Suprapubic skin (tissue), 4 donors: ENCODE measurements at regions not wholly inside any gene's neighbourhood (a gene's known extent, or its start where the extent isn't known, plus 50 kb on each side); places are given as distances from the start of the nearest gene placed in this dataset.

ENCODE experiments used
- DNase-seq, 2 donors: peaks; one replicate each; pipeline ENCODE4 v3.0.0-alpha.2; 2019; ENCODE audit warnings: low spot score in 2 of 2
- H3K27ac ChIP-seq: fragments of 200-600 bp; sonication (generic); one replicate; pipeline ENCODE4 v1.5.1; 2019
- H3K27me3 ChIP-seq: fragments of 200-600 bp; sonication (generic); one replicate; pipeline ENCODE4 v1.5.1; 2019
- H3K36me3 ChIP-seq: fragments of 200-600 bp; sonication (generic); one replicate; pipeline ENCODE4 v1.5.1; 2019
- H3K4me1 ChIP-seq: fragments of 200-600 bp; sonication (generic); one replicate; pipeline ENCODE4 v1.5.1; 2019
- H3K4me3 ChIP-seq: fragments of 200-600 bp; sonication (generic); one replicate; pipeline ENCODE4 v1.5.1; 2019; ENCODE audit warnings: mild to moderate bottlenecking
- H3K9me3 ChIP-seq: fragments of 200-600 bp; sonication (generic); one replicate; pipeline ENCODE4 v1.5.1; 2019
- EP300 ChIP-seq: sonication (generic); formaldehyde crosslinking; IDR thresholded peaks from one replicate; pipeline ENCODE4 v1.6.1; 2017; ENCODE audit warnings: antibody characterized with exemption
- POLR2A ChIP-seq, 2 donors: fragments of 450-650 bp; IDR thresholded peaks; one replicate each; pipeline ENCODE4 v1.6.1; 2017; ENCODE audit warnings: antibody characterized with exemption in 2 of 2, mild to moderate bottlenecking in 2 of 2, moderate library complexity in 2 of 2
- POLR2AphosphoS5 ChIP-seq, 3 donors: sonication (generic); formaldehyde crosslinking; IDR thresholded peaks; one replicate each; pipeline ENCODE4 v1.6.1; 2017; ENCODE audit warnings: antibody characterized with exemption in 3 of 3
- WGBS: methylation state at CpG from one replicate; pipeline ENCODE4 v1.1.5; 2018; 5-methylcytosine and 5-hydroxymethylcytosine counted together
- TF ChIP-seq, protein P1 (sequence below), 2 donors: fragments of 200-600 bp in 1 of 2; fragments of 450-650 bp in 1 of 2; sonication (generic) in 1 of 2; IDR thresholded peaks; one replicate each; pipeline ENCODE4 v1.5.1; 2016 to 2019; ENCODE audit warnings: antibody characterized with exemption in 2 of 2, mild to moderate bottlenecking in 1 of 2, moderate library complexity in 1 of 2

GRCh38 chr2:134190062-134190806 lies 63.6 kb upstream of the MGAT5 start:
- DNase-seq = no peak
- Histone ChIP-seq H3K36me3 (no peaks in the 10 kb centered on the region), H3K9me3 (no peaks in the 10 kb centered on the region), H3K4me3 (no peak overlapping the region), H3K27ac (no peak overlapping the region), H3K4me1 (peaks cover 18% of the 10 kb centered on the region), H3K27me3 (no peaks in the 10 kb centered on the region)
- TF ChIP-seq POLR2A (IDR thresholded peaks at IDR 0.05) = no peak
- TF ChIP-seq, protein P1, sequence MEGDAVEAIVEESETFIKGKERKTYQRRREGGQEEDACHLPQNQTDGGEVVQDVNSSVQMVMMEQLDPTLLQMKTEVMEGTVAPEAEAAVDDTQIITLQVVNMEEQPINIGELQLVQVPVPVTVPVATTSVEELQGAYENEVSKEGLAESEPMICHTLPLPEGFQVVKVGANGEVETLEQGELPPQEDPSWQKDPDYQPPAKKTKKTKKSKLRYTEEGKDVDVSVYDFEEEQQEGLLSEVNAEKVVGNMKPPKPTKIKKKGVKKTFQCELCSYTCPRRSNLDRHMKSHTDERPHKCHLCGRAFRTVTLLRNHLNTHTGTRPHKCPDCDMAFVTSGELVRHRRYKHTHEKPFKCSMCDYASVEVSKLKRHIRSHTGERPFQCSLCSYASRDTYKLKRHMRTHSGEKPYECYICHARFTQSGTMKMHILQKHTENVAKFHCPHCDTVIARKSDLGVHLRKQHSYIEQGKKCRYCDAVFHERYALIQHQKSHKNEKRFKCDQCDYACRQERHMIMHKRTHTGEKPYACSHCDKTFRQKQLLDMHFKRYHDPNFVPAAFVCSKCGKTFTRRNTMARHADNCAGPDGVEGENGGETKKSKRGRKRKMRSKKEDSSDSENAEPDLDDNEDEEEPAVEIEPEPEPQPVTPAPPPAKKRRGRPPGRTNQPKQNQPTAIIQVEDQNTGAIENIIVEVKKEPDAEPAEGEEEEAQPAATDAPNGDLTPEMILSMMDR (IDR thresholded peaks at IDR 0.05) = no peak
- TF ChIP-seq EP300 = no peak
- no peak for TF ChIP-seq POLR2AphosphoS5 (IDR thresholded peaks at IDR 0.05)
- 97% methylated on average over 4 of the region's 4 CpGs for WGBS

DNA sequence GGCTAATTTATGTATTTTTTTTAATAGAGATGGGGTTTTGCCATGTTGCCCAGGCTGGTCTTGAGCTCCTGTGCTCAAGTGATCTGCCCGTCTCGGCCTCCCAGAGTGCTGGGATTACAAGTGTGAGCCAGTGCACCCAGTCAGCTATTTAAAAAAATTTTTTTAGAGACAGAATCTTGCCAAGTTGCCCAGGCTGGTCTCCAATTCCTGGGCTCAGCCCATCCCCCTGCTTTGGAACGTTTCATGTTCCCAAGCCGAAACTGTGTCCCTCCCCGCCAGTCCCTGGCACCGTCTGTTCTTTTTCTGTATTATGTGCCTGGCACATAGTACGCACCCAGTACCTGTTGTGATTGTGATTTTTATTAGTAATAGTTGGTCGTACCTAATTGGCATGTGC lies 63.1 kb upstream of the MGAT5 start:
- TF ChIP-seq EP300 (no peak), POLR2AphosphoS5 (IDR thresholded peaks at IDR 0.05) (no peak), POLR2A (IDR thresholded peaks at IDR 0.05) (no peak)
- TF ChIP-seq, protein P1 (IDR thresholded peaks at IDR 0.05) = no peak
- Histone ChIP-seq H3K27me3 (no peaks in the 10 kb centered on the region), H3K4me1 (peaks cover 18% of the 10 kb centered on the region), H3K27ac (no peak overlapping the region), H3K4me3 (no peak overlapping the region), H3K9me3 (no peaks in the 10 kb centered on the region), H3K36me3 (no peaks in the 10 kb centered on the region)
- no peak for DNase-seq
- WGBS = 93% methylated on average over 8 of the region's 8 CpGs

DNA sequence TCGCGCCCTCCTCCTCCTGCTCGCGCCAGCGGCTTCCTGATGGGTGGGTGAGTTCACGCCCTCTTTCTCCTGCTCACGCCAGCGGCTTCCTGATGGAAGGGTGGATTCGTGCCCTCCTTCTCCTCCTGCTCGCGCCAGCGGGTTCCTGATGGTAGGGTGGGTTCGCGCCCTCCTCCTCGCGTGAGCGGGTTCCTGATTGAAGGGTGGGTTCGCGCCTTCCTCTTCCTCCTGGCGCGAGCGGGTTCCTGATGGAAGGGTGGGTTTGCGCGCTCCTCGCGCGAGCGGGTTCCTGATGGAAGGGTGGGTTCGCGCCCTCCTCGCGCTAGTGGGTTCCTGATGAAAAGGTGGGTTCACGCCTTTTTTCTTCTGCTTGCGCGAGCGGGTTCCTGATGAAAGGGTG lies 62.0 kb upstream of the MGAT5 start:
- Histone ChIP-seq H3K36me3 (no peaks in the 10 kb centered on the region), H3K4me1 (peaks cover 18% of the 10 kb centered on the region), H3K27ac (no peak overlapping the region), H3K27me3 (no peaks in the 10 kb centered on the region), H3K9me3 (no peaks in the 10 kb centered on the region), H3K4me3 (no peak overlapping the region)
- TF ChIP-seq POLR2AphosphoS5 (IDR thresholded peaks at IDR 0.05) (no peak), EP300 (no peak), POLR2A (IDR thresholded peaks at IDR 0.05) (no peak)
- TF ChIP-seq, protein P1 (IDR thresholded peaks at IDR 0.05) = no peak
- DNase-seq = no peak
- 97% methylated on average over 36 of the region's 36 CpGs for WGBS

- Histone ChIP-seq H3K36me3 (no peaks in the 10 kb centered on the region), H3K9me3 (no peaks in the 10 kb centered on the region), H3K4me3 (no peak overlapping the region), H3K27ac (no peak overlapping the region), H3K4me1 (peaks cover 22% of the 10 kb centered on the region), H3K27me3 (no peaks in the 10 kb centered on the region)
- DNase-seq = no peak
- WGBS = 82% methylated on average over 1 of the region's 1 CpG
- TF ChIP-seq POLR2AphosphoS5 (IDR thresholded peaks at IDR 0.05) (no peak), POLR2A (IDR thresholded peaks at IDR 0.05) (no peak), EP300 (no peak)
- TF ChIP-seq, protein P1 (IDR thresholded peaks at IDR 0.05) = no peak
Observed at GRCh38 chr2:134193006-134193405, 60.9 kb upstream of the MGAT5 start.

- Histone ChIP-seq H3K4me3 (no peak overlapping the region), H3K27ac (no peak overlapping the region), H3K9me3 (no peaks in the 10 kb centered on the region), H3K4me1 (peaks cover 23% of the 10 kb centered on the region), H3K36me3 (no peaks in the 10 kb centered on the region), H3K27me3 (no peaks in the 10 kb centered on the region)
- 93% methylated on average over 5 of the region's 5 CpGs for WGBS
- no peak for TF ChIP-seq POLR2AphosphoS5 (IDR thresholded peaks at IDR 0.05)
- TF ChIP-seq POLR2A (IDR thresholded peaks at IDR 0.05) = no peak
- TF ChIP-seq, protein P1 (IDR thresholded peaks at IDR 0.05) = no peak
- no peak for DNase-seq
Observed at GRCh38 chr2:134194519-134194918, 59.4 kb upstream of the MGAT5 start.
